ENCODE measurements at regions not wholly inside any gene's neighbourhood (a gene's known extent, or its start where the extent isn't known, plus 50 kb on each side); places are given as distances from the start of the nearest gene placed in this dataset.

- no peaks in the 10 kb centered on the region for H3K9me1 ChIP-seq (replicated peaks; ENCODE audit: control insufficient read depth, extremely low read depth, insufficient read depth, low read length)
- CTCF ChIA-PET, result no interaction called here
- H3K4me1 ChIP-seq (ENCODE audit: control insufficient read depth, extremely low read depth, insufficient read depth, low read length), result no peaks in the 10 kb centered on the region
- POLR2A ChIA-PET, result no interaction called here
- H3K27me3 ChIP-seq (ENCODE audit: control insufficient read depth in 2 of 2, insufficient read depth in 2 of 2, low read length in 2 of 2), result no peaks in the 10 kb centered on the region
- no peak overlapping the region for H3K4me3 ChIP-seq (replicated peaks in 1 of 3; ENCODE audit: insufficient read depth in 1 of 3, low read depth in 1 of 3, low read length in 3 of 3)
- FAIRE-seq, result no peak
- no peaks in the 10 kb centered on the region for H4K20me1 ChIP-seq (replicated peaks; ENCODE audit: control insufficient read depth, extremely low read depth, insufficient read depth, low read length)
- no peak for TF ChIP-seq EZH2 (IDR thresholded peaks at IDR 0.05; ENCODE audit: borderline replicate concordance, low read depth, low read length, severe bottlenecking)
- TF ChIP-seq JUN (IDR thresholded peaks at IDR 0.05; ENCODE audit: borderline replicate concordance, insufficient read depth, insufficient read length, low read depth), result no peak
- no peak for TF ChIP-seq FOS (IDR thresholded peaks at IDR 0.05; ENCODE audit: borderline replicate concordance, insufficient read depth, low read length)
- TF ChIP-seq POLR2A (IDR thresholded peaks at IDR 0.05; ENCODE audit: low read depth, low read length), result no peak
- DNase-seq (ENCODE audit: low read depth, low spot score), result no peak
- no peak overlapping the region for H3K27ac ChIP-seq (ENCODE audit: insufficient read depth, low read depth, low read length)
- H3K9ac ChIP-seq (replicated peaks; ENCODE audit: extremely low read depth, insufficient read depth, low read length), result no peak overlapping the region
- H3K4me2 ChIP-seq (ENCODE audit: insufficient read depth, low read length), result no peak overlapping the region
- dilution Hi-C loops (cut with MboI; ENCODE audit: extremely low pct_ligation_motif_present, low sequenced_read_pairs), result no loop called here
- no peaks in the 10 kb centered on the region for H3K9me3 ChIP-seq (replicated peaks; ENCODE audit: control insufficient read depth, insufficient read depth, low read length)
- intact Hi-C loops (cut with micrococcal nuclease), result loop anchor here (5.0 to 10.0 kb wide), 2 partner anchors 259 to 476 kb away; no protein-coding TSS in a partner anchor
- H3K36me3 ChIP-seq (ENCODE audit: control insufficient read depth in 2 of 2, extremely low read depth in 1 of 2, insufficient read depth in 2 of 2, low read length in 2 of 2), result no peaks in the 10 kb centered on the region
- H2AFZ ChIP-seq (ENCODE audit: low read depth, low read length), result no peak overlapping the region
- no TSS peak for BruUV-seq (replicated peaks)
- no peaks in the 10 kb centered on the region for H3K79me2 ChIP-seq (ENCODE audit: control insufficient read depth, insufficient read depth, low read length)
These were observed 96.0 kb upstream of the IKZF1 start for GRCh38 chr7:50208378-50208982.

DNA sequence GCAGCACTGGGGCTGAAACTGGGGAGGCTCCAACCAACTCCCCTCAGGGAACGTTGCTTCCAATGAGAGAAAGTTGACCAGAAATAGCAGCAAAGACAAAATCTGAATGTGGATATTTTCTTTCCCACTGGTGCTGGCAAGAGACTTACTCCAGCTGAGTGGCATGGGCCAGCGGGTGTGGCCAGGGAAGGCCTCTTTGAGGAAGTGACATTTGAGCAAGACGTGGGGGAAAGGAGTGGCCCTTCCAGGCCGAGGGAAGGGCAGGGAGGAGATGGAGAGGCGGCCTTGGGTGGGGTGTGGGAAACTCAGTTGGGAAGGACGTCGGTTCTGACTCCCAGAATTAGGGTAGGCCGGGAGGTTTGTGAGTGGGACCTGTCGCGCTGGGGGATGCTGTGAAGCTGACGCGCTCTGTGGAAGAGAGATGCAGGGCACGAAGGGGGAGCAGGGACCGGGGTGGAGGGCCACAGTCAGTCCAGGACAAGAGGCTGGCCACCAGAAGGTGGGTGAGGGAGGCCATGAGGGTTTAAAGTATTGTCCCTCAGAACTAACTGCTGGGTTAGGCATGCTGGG is 96.7 kb upstream of the IKZF1 start:
- intact Hi-C loops (cut with micrococcal nuclease) (loop anchor here (5.0 to 10.0 kb wide), 2 partner anchors 260 to 477 kb away; no protein-coding TSS in a partner anchor), dilution Hi-C loops (cut with MboI; ENCODE audit: extremely low pct_ligation_motif_present, low sequenced_read_pairs) (no loop called here)
- no peaks in the 10 kb centered on the region for H3K4me1 ChIP-seq (ENCODE audit: control insufficient read depth, extremely low read depth, insufficient read depth, low read length)
- H3K9me3 ChIP-seq (replicated peaks; ENCODE audit: control insufficient read depth, insufficient read depth, low read length), result no peaks in the 10 kb centered on the region
- CTCF ChIA-PET, result interaction anchor here (3.6 to 3.8 kb wide), 2 partner anchors 935 to 954 kb away, joined by 58 to 196 read pairs; no protein-coding TSS in a partner anchor
- no peak for TF ChIP-seq MAX (IDR thresholded peaks at IDR 0.05; ENCODE audit: insufficient read depth, insufficient read length)
- DNase-seq (ENCODE audit: low read depth, low spot score) (no peak), FAIRE-seq (no peak)
- H3K9ac ChIP-seq (replicated peaks; ENCODE audit: extremely low read depth, insufficient read depth, low read length), result no peak overlapping the region
- no peaks in the 10 kb centered on the region for H3K36me3 ChIP-seq (ENCODE audit: control insufficient read depth in 2 of 2, extremely low read depth in 1 of 2, insufficient read depth in 2 of 2, low read length in 2 of 2)
- no peaks in the 10 kb centered on the region for H3K27me3 ChIP-seq (ENCODE audit: control insufficient read depth in 2 of 2, insufficient read depth in 2 of 2, low read length in 2 of 2)
- POLR2A ChIA-PET, result no interaction called here
- no peaks in the 10 kb centered on the region for H3K79me2 ChIP-seq (ENCODE audit: control insufficient read depth, insufficient read depth, low read length)
- BruUV-seq (replicated peaks), result no TSS peak
- H2AFZ ChIP-seq (ENCODE audit: low read depth, low read length), result no peak overlapping the region
- no peak overlapping the region for H3K4me3 ChIP-seq (replicated peaks in 1 of 3; ENCODE audit: insufficient read depth in 1 of 3, low read depth in 1 of 3, low read length in 3 of 3)
- no peak overlapping the region for H3K27ac ChIP-seq (ENCODE audit: insufficient read depth, low read depth, low read length)
- no peaks in the 10 kb centered on the region for H3K9me1 ChIP-seq (replicated peaks; ENCODE audit: control insufficient read depth, extremely low read depth, insufficient read depth, low read length)
- no peak overlapping the region for H3K4me2 ChIP-seq (ENCODE audit: insufficient read depth, low read length)
- H4K20me1 ChIP-seq (replicated peaks; ENCODE audit: control insufficient read depth, extremely low read depth, insufficient read depth, low read length), result no peaks in the 10 kb centered on the region

Measured in endothelial cell of umbilical vein (primary cell).